Transverse colon (tissue), 4 donors: ENCODE measurements at regions not wholly inside any gene's neighbourhood (a gene's known extent, or its start where the extent isn't known, plus 50 kb on each side); places are given as distances from the start of the nearest gene placed in this dataset.

ENCODE experiments used
- EP300 ChIP-seq: sonication (generic); formaldehyde crosslinking; IDR thresholded peaks from one replicate; pipeline ENCODE4 v1.6.1; 2017; ENCODE audit warnings: antibody characterized with exemption, low read depth
- POLR2A ChIP-seq: fragments of 450-650 bp; IDR thresholded peaks from one replicate; pipeline ENCODE4 v1.6.1; 2016; ENCODE audit warnings: antibody characterized with exemption, mild to moderate bottlenecking, moderate library complexity
- POLR2AphosphoS5 ChIP-seq, 3 donors: sonication (generic); formaldehyde crosslinking; IDR thresholded peaks; one replicate each; pipeline ENCODE4 v1.6.1; 2016; ENCODE audit warnings: antibody characterized with exemption in 3 of 3
- TF ChIP-seq, protein P1 (sequence below), 5 experiments: fragments of 200-600 bp in 3 of 5; fragments of 450-650 bp in 2 of 5; sonication (generic) in 3 of 5; IDR thresholded peaks; 1 replicate in 2 of 5; 2 replicates in 3 of 5; pipeline ENCODE4 v1.5.1; 2016 to 2017; ENCODE audit warnings: antibody characterized with exemption in 5 of 5, inconsistent platforms in 3 of 5, mild to moderate bottlenecking in 2 of 5, moderate library complexity in 1 of 5

DNA sequence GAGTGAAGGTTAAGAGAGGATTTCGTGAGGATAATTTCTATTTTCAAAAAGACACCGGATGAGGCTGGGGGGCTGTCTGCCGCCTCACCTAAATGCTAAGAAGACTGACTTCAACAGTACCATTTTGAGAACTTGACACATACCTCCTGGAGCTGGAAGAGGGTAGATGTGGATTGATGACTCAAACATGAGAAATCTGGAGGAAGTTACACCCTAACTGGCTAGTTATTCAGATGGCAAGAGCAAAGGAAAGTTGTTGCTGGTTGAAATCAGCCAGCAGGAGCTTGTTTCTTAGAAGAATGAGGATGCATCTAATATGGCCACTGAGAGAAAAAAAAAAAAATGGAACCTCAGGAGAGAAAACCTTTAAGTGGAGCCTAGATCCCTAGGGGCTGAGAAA, 76.2 kb upstream of the KIAA1217 start:
- TF ChIP-seq, protein P1, sequence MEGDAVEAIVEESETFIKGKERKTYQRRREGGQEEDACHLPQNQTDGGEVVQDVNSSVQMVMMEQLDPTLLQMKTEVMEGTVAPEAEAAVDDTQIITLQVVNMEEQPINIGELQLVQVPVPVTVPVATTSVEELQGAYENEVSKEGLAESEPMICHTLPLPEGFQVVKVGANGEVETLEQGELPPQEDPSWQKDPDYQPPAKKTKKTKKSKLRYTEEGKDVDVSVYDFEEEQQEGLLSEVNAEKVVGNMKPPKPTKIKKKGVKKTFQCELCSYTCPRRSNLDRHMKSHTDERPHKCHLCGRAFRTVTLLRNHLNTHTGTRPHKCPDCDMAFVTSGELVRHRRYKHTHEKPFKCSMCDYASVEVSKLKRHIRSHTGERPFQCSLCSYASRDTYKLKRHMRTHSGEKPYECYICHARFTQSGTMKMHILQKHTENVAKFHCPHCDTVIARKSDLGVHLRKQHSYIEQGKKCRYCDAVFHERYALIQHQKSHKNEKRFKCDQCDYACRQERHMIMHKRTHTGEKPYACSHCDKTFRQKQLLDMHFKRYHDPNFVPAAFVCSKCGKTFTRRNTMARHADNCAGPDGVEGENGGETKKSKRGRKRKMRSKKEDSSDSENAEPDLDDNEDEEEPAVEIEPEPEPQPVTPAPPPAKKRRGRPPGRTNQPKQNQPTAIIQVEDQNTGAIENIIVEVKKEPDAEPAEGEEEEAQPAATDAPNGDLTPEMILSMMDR (IDR thresholded peaks at IDR 0.05) = no peak
- TF ChIP-seq POLR2AphosphoS5 (IDR thresholded peaks at IDR 0.05) (no peak), POLR2A (no peak), EP300 (no peak)
